Erythroblast (primary cell): ENCODE measurements at regions not wholly inside any gene's neighbourhood (a gene's known extent, or its start where the extent isn't known, plus 50 kb on each side); places are given as distances from the start of the nearest gene placed in this dataset.
"Not testable (repeated sequence)": the region's sequence is repeated elsewhere in the genome, so short reads cannot be mapped to it uniquely, and the experiment has no call there.

Source experiments
- DNase-seq, 2 experiments: peaks; one replicate each; lab custom pipeline; 2025; lab: John Stamatoyannopoulos, UW
- GATA1 ChIP-seq: IDR thresholded peaks from 2 replicates; pipeline ENCODE4 v1.6.1; 2011; ENCODE audit warnings: low read depth, mild to moderate bottlenecking, control low read depth, low read length, moderate library complexity
- POLR2A ChIP-seq: IDR thresholded peaks from 2 replicates; pipeline ENCODE4 v1.6.1; 2011; ENCODE audit warnings: mild to moderate bottlenecking, low read length

DNA sequence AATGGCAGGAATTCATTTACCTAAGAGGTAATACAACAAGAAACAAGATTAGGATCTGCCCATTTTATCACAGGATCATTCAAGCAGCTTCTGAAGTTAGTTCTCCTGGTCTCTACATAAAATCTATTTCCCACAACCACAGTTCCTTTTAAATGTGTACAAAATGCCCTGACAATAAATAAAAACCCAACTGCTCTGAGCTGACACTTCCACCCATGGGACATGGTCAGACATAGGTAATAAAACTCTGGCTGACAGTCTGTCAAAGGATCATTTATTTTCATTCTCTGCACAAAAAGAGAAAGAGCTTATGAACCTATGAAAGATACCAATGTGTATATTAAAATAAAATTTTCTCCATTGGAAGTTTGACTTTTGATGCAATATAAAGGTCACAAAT is 145.4 kb upstream of the PALMD start:
- no peak for DNase-seq
- TF ChIP-seq POLR2A: no peak
- no peak for TF ChIP-seq GATA1

DNA sequence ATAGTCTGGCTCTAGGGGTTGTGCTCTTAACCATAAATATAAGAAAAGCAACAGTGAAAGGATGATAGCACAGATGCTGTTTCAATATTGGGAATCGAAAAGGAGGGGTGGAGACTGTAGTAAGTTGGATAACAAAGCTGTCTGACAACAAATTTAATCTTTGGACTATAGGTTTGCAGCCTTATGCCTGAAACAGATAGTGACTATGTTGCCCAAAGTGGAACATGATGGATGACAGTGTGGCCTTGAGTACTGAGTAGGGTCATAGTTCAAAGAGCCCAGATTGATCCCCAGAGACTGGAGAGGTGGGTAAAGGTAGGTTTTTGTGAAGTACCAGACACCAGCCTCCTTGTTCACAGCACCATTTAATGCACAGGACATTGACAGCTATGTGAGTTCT is 144.0 kb upstream of the PALMD start:
- DNase-seq: no peak
- TF ChIP-seq POLR2A (no peak), GATA1 (no peak)

DNA sequence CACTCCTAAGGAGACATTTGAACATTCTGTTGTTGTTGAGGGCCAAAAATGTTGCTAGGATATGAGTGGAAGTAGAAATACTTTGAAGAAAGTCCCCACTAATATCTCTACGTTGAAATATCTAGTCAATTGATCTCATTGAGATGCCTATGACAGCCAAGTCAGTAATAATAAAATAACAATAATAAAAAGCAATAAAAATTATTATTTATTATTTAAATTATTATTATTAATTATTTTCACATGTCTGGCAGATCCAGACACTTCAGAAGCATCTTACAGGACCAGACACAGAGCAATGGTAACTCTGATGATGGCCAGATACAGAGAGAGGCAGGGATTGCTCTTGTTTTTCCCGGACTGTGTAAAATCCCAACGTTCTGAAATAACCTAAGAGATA is 143.5 kb upstream of the PALMD start:
- TF ChIP-seq POLR2A (no peak), GATA1 (no peak)
- no peak for DNase-seq

DNA sequence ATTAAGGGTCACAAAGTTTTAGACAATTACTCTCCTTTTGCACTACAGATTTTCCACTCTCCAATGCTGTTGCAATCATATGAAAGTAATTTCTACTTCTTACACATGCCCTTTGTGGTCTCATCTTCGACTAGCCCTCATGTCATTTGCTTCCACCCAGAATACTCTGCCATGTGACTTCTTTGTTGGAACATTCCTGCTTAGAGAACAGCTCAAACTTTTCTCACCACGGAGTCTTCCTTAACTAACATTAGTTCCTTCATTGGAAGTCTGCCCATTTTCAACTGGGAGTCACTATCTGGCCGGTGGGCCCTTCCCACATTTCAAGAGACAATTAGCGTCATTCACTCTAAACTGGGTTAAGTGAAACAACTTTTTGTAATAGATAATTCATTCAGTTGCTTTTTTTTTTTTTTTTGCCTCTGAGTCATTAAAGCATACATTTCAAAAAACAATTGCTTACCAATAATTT is 142.6 kb upstream of the PALMD start:
- no peak for DNase-seq
- TF ChIP-seq GATA1: no peak

DNA sequence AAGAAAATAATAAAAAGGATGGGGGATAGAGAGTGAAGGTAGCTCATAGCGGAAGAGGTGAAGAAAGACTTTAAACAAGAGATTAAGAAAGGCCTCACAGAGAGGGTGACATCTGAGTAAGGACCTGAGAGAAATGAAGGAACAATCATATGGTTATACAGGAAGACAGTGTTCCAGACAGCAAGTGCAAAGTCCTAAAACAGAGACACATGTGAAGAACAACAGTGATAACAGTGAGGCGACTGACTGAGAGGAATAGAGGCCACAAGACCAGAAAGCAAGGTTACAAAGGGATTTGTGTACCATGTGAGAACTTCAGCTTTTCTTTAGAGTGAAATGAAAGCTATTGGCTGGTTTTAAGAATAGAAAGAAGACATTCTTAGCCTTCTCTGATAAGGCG is 141.6 kb upstream of the PALMD start:
- no peak for DNase-seq
- TF ChIP-seq POLR2A (no peak), GATA1 (no peak)

DNA sequence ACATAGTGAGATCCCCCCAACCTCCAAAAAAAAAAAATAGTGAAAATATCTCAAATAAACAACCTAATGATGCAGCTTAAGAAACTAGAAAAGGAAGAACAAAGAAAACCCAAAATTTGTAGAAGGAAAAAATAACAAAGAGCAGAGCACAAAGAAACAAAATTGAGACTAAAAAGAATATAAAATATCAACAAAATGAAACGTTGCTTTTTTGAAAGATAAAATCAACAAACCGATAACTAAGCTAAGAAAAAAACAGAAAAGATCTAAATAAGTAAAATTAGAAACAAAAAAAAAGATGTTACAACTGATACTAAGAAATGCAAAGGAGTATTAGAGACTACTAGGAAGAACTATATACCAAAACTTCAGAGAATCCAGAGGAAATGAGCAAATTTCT is 139.3 kb upstream of the PALMD start:
- DNase-seq: no peak
- TF ChIP-seq POLR2A (no peak), GATA1 (no peak)

DNA sequence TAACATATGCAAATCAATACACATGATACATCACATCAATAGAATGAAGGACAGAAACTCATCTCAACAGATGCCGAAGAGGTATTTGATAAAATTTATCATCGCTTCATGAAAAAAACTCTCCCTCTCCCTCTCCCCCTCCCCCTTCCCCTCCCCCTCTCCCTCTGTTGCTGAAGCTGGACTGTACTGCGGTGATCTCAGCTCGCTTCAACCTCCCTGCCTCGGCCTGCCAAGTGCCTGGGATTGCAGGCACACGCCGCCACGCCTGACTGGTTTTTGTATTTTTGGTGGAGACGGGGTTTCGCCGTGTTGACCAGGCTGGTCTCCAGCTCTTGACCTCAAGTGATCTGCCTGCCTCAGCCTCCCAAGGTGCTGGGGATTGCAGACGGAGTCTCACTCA is 138.5 kb upstream of the PALMD start:
- DNase-seq: not testable (repeated sequence)

DNA sequence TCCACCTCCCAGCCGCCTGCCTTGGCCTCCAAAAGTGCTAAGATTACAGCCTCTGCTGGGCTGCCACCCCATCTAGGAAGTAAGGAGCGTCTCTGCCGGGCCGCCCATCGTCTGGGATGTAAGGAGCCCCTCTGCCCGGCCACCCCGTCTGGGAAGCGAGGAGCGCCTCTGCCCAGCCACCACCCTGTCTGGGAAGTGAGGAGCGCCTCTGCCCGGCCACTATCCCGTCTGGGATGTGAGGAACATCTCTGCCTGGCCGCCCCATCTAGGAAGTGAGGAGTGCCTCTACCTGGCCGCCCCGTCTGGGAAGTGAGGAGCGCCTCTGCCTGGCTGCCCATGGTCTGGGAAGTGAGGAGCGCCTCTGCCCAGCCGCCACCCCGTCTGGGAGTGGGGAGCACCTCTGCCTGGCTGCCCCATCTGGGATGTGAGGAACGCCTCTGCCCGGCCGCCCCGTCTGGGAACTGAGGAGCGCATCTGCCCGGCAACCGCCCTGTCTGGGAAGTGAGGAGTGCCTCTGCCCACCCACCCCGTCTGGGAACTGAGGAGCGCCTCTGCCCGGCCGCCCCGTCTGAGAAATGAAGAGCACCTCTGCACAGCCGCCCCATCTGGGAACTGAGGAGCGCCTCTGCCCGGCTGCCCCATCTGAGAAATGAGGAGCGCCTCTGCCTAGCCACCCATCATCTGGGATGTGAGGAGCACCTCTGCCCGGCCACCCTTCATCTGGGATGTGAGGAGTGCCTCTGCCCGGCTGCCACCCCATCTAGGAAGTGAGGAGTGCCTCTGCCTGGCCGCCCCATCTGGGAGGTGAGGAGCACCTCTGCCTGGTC is 137.8 kb upstream of the PALMD start:
- TF ChIP-seq GATA1 (no peak), POLR2A (no peak)
- no peak for DNase-seq

DNA sequence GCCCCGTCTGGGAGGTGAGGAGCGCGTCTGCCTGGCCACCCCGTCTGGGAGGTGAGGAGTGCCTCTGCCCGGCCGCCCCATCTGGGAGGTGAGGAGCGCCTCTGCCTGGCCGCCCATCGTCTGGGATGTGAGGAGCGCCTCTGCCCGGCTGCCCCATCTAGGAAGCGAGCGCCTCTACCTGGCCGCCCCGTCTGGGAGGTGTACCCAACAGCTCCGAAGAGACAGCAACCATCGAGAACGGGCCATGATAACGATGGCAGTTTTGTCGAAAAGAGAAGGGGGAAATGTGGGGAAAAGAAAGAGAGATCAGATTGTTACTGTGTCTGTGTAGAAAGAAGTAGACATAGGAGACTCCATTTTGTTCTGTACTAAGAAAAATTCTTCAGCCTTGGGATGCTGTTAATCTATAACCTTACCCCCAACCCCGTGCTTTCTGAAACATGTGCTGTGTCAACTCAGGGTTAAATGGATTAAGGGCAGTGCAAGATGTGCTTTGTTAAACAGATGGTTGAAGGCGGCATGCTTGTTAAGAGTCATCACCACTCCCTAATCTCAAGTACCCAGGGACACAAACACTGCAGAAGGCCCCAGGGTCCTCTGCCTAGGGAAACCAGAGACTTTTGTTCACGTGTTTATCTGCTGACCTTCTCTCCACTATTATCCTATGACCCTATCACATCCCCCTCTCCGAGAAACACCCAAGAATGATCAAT is 137.0 kb upstream of the PALMD start:
- not testable (repeated sequence) for DNase-seq

DNA sequence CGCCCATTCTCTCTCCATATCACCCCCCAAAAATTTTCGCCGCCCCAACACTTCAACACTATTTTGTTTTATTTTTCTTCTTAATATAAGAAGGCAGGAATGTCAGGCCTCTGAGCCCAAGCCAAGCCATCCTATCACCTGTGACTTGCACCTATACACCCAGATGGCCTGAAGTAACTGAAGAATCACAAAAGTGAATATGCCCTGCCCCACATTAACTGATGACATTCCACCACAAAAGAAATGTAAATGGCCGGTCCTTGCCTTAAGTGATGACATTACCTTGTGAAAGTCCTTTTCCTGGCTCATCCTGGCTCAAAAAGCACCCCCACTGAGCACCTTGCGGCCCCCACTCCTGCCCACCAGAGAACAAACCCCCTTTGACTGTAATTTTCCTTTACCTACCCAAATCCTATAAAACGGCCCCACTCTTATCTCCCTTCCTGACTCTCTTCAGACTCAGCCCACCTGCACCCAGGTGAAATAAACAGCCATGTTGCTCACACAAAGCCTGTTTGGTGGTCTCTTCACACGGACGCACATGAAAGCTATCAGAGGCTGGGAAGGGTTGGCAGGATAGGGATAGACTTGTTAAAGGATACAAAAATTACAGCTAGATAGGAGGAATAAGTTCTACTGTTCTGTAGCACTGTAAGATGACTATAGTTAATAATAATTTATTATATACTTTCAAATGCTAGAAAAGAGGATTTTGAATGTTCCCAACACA is 130.9 kb upstream of the PALMD start:
- DNase-seq: not testable (repeated sequence)

DNA sequence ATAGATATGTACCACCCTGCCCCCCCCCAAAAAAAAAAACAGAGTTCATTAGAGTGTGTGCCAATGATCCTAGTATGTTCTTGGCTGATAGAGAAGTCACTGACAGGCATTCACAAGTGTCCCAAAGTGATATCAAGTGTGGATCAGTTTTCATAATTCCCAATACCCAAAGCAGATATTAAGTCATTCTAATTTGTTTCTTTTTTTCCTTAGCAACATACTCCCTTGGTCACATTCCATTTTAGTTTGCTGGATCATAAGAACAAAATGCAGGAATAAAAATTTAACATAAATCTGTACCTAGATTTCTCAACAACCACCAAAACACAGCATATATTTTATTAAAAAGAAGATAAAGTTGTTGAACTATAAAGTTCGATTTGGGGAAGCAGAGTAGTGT is 129.8 kb upstream of the PALMD start:
- no peak for DNase-seq
- TF ChIP-seq POLR2A (no peak), GATA1 (no peak)

DNA sequence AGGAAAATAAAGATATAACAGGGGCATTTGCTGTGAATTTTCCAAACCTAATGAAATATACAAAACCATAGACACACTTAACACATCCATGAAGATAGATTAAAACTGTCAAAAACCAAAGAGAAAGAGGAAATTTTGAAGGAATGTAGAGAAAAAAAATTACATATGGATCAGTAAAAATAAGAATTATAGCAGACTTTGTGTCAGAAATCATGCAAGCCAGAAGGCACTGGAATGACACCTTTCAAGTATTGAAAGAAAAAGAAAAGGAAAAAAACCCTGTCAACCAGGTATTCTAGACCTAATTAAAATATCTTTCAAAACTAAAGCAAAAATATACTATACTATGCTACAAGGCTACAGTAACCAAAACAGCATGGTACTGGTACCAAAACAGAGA is 125.8 kb upstream of the PALMD start:
- TF ChIP-seq POLR2A (no peak), GATA1 (no peak)

DNA sequence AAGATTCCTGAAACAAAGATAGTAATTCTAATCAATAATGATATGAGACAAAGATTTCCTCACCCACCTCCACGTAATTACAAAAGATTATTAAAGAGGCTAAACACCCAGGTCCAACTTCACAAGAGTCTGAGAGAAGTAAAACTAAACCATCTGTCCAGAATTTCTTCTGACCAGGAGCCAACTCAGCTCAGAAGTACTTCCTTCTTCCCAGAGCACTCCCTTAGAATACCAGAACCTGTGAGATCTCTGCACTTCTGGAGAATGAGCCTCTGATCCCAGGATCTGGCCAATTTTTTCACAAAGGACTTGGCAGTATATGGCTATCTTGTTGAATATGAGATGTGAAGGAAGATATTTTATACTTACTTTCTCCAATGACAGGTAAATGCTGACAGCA is 120.6 kb upstream of the PALMD start:
- no peak for DNase-seq
- TF ChIP-seq GATA1 (no peak), POLR2A (no peak)

More for the DNA sequence above, 125.8 kb upstream of the PALMD start:
- DNase-seq: no peak

DNA sequence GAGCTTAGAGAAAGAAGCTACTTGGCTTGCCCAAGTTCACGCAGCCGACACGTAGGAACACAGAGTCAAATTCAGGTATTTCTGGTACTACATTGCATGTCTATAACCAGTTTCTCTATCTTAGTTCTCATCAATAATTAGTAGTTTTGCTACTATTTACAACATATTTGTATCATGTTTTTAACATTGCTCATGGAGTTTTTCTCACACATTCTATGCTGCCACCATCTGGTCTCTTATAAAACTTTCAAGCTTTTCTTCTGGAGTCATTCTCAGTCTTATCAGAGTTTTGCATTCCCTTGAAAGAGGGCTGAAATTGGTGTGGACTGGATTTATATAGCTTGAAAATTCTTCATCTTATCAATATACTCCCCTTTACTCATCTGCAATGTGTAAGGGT is 118.8 kb upstream of the PALMD start:
- no peak for DNase-seq
- TF ChIP-seq POLR2A: no peak
- TF ChIP-seq GATA1: no peak
